ENCODE measurements at regions not wholly inside any gene's neighbourhood (a gene's known extent, or its start where the extent isn't known, plus 50 kb on each side); places are given as distances from the start of the nearest gene placed in this dataset.

DNA sequence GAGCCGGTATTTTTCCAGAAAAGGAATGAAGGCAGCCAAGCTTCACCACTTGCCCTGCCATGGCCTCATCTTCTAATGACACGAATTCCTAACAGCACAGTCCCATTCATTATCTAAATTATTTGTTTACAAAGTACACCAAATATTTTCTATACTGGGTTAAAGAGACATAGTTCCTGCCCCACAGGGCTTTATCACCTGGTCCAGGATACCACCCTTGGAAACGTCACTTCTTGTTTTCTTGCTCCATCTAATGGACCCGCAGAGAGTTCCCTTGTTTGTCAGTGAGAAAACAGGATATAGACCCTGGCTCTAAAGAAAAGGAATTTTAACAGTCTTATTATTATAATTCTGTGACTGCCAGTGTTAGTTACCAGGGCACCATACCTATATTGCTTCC lies 1165.4 kb downstream of the GATA3 start:
- no peak overlapping the region for H3K27ac ChIP-seq
- H3K9me3 ChIP-seq = no peaks in the 10 kb centered on the region
- TF ChIP-seq, protein P1, sequence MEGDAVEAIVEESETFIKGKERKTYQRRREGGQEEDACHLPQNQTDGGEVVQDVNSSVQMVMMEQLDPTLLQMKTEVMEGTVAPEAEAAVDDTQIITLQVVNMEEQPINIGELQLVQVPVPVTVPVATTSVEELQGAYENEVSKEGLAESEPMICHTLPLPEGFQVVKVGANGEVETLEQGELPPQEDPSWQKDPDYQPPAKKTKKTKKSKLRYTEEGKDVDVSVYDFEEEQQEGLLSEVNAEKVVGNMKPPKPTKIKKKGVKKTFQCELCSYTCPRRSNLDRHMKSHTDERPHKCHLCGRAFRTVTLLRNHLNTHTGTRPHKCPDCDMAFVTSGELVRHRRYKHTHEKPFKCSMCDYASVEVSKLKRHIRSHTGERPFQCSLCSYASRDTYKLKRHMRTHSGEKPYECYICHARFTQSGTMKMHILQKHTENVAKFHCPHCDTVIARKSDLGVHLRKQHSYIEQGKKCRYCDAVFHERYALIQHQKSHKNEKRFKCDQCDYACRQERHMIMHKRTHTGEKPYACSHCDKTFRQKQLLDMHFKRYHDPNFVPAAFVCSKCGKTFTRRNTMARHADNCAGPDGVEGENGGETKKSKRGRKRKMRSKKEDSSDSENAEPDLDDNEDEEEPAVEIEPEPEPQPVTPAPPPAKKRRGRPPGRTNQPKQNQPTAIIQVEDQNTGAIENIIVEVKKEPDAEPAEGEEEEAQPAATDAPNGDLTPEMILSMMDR (IDR thresholded peaks at IDR 0.05) = no peak
- DNase-seq = no peak
- intact Hi-C loops (cut with DNase I; ENCODE audit: low total_unique reads) = no loop called here
- no peaks in the 10 kb centered on the region for H3K27me3 ChIP-seq
- H3K4me3 ChIP-seq = no peak overlapping the region
- no peaks in the 10 kb centered on the region for H3K4me1 ChIP-seq
- no peaks in the 10 kb centered on the region for H3K36me3 ChIP-seq

GRCh38 chr10:9222917-9223316 lies 1168.4 kb downstream of the GATA3 start:
- no peak overlapping the region for H3K27ac ChIP-seq
- H3K9me3 ChIP-seq = no peaks in the 10 kb centered on the region
- TF ChIP-seq, protein P1 (IDR thresholded peaks at IDR 0.05) = no peak
- DNase-seq = no peak
- no peaks in the 10 kb centered on the region for H3K36me3 ChIP-seq
- no peaks in the 10 kb centered on the region for H3K27me3 ChIP-seq
- H3K4me3 ChIP-seq = no peak overlapping the region
- intact Hi-C loops (cut with DNase I; ENCODE audit: low total_unique reads) = no loop called here
- no peaks in the 10 kb centered on the region for H3K4me1 ChIP-seq

DNA sequence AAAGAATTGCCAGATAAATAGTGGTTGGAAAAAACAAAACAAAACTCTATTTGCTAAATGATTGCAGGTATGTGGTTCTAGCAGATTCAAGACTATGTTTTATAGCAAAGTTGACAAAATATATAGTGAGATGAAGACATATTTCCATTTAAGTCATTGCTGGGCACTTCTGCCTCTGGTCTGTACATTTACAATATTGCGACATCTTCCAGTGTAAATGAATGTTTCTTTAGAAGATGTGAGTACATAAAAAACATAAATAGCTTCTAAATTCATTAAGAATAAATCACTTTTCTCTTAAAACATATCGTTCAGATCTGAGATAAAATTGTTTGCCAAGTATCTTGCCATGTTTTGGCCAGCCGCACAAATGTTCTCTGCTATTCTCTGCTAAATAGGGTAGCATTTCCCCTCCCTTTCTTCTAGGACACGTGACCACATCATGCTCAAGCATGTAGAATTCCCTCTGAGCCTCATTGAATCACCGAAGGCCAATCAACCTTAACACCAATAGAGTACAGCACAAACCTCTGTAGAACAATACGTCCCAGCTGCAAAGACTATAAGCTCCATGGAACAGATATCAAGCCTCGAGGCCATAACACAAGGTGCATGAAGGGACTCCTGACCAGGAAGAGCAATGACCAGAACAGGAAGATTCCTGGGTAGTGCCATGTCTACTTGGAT lies 1173.3 kb downstream of the GATA3 start:
- no peaks in the 10 kb centered on the region for H3K27me3 ChIP-seq
- TF ChIP-seq, protein P1 (IDR thresholded peaks at IDR 0.05) = no peak
- intact Hi-C loops (cut with DNase I; ENCODE audit: low total_unique reads) = no loop called here
- no peak for DNase-seq
- no peaks in the 10 kb centered on the region for H3K9me3 ChIP-seq
- H3K36me3 ChIP-seq = no peaks in the 10 kb centered on the region
- H3K27ac ChIP-seq = no peak overlapping the region
- no peaks in the 10 kb centered on the region for H3K4me1 ChIP-seq
- no peak overlapping the region for H3K4me3 ChIP-seq

GRCh38 chr10:9228771-9229170 lies 1174.3 kb downstream of the GATA3 start:
- no peak overlapping the region for H3K4me3 ChIP-seq
- no peaks in the 10 kb centered on the region for H3K27me3 ChIP-seq
- TF ChIP-seq, protein P1 (IDR thresholded peaks at IDR 0.05) = no peak
- intact Hi-C loops (cut with DNase I; ENCODE audit: low total_unique reads) = no loop called here
- no peaks in the 10 kb centered on the region for H3K36me3 ChIP-seq
- no peak for DNase-seq
- no peak overlapping the region for H3K27ac ChIP-seq
- no peaks in the 10 kb centered on the region for H3K9me3 ChIP-seq
- H3K4me1 ChIP-seq = no peaks in the 10 kb centered on the region

GRCh38 chr10:9229702-9230244 lies 1175.3 kb downstream of the GATA3 start:
- Histone ChIP-seq H3K36me3 (no peaks in the 10 kb centered on the region), H3K4me3 (no peak overlapping the region), H3K4me1 (no peaks in the 10 kb centered on the region), H3K27ac (no peak overlapping the region), H3K9me3 (no peaks in the 10 kb centered on the region), H3K27me3 (no peaks in the 10 kb centered on the region)
- intact Hi-C loops (cut with DNase I; ENCODE audit: low total_unique reads) = no loop called here
- TF ChIP-seq, protein P1 (IDR thresholded peaks at IDR 0.05) = no peak
- DNase-seq = no peak

All from tibial artery (tissue), 4 donors.